ENCODE measurements at regions not wholly inside any gene's neighbourhood (a gene's known extent, or its start where the extent isn't known, plus 50 kb on each side); places are given as distances from the start of the nearest gene placed in this dataset.
A peak's percentile ranks its signal among the peaks of the same experiment; 100 is the strongest.
"Not testable (repeated sequence)": the region's sequence is repeated elsewhere in the genome, so short reads cannot be mapped to it uniquely, and the experiment has no call there.

GRCh38 chr1:228796945-228797344 is 61.7 kb downstream of the RHOU start:
- H3K4me3 ChIP-seq; H3K4me1 ChIP-seq; H3K36me3 ChIP-seq; H3K27ac ChIP-seq; H3K27me3 ChIP-seq; H3K9me3 ChIP-seq (replicated peaks): not testable (repeated sequence)
- peak in 1 of 2 experiments; percentile 14 for DNase-seq

GRCh38 chr1:228798035-228798434 is 62.8 kb downstream of the RHOU start:
- Histone ChIP-seq H3K27me3 (peaks cover 3% of the 10 kb centered on the region; the same call in 1 of the 2 replicates), H3K9me3 (replicated peaks) (0 out of 2 replicates have a peak, but pooled peaks cover 2% of the 10 kb centered on the region), H3K4me3 (no peak overlapping the region), H3K36me3 (no peaks in the 10 kb centered on the region), H3K27ac (no peak overlapping the region), H3K4me1 (peaks cover 3% of the 10 kb centered on the region; the same call in 1 of the 2 replicates)
- DNase-seq, result no peak

GRCh38 chr1:228798548-228798947 is 63.3 kb downstream of the RHOU start:
- Histone ChIP-seq H3K4me1 (no peaks in the 10 kb centered on the region), H3K27me3 (no peaks in the 10 kb centered on the region; the same call in 1 of the 2 replicates), H3K4me3 (no peak overlapping the region), H3K9me3 (replicated peaks) (0 out of 2 replicates have a peak, but pooled peaks cover 2% of the 10 kb centered on the region), H3K27ac (no peak overlapping the region), H3K36me3 (no peaks in the 10 kb centered on the region)
- DNase-seq, result no peak

GRCh38 chr1:228799924-228800323 is 64.6 kb downstream of the RHOU start:
- Histone ChIP-seq H3K4me3 (no peak overlapping the region), H3K4me1 (no peaks in the 10 kb centered on the region), H3K27me3 (no peaks in the 10 kb centered on the region), H3K9me3 (replicated peaks) (0 out of 2 replicates have a peak, but pooled peaks cover 2% of the 10 kb centered on the region), H3K36me3 (no peaks in the 10 kb centered on the region), H3K27ac (no peak overlapping the region)
- no peak for DNase-seq

- Histone ChIP-seq H3K36me3 (no peaks in the 10 kb centered on the region), H3K4me3 (no peak overlapping the region), H3K27ac (no peak overlapping the region), H3K4me1 (no peaks in the 10 kb centered on the region), H3K9me3 (replicated peaks) (0 out of 2 replicates have a peak, but pooled peaks cover 2% of the 10 kb centered on the region), H3K27me3 (peaks cover 4% of the 10 kb centered on the region; the same call in 1 of the 2 replicates)
- DNase-seq, result peak in 1 of 2 experiments; percentile 17
Measured at GRCh38 chr1:228801068-228801467, 65.8 kb downstream of the RHOU start.

- DNase-seq, result peak in 1 of 2 experiments; percentile 9
- Histone ChIP-seq H3K4me3 (no peak overlapping the region), H3K27me3 (peaks cover 4% of the 10 kb centered on the region; the same call in 1 of the 2 replicates), H3K4me1 (no peaks in the 10 kb centered on the region), H3K27ac (no peak overlapping the region), H3K9me3 (replicated peaks) (no peaks in the 10 kb centered on the region), H3K36me3 (no peaks in the 10 kb centered on the region)
Measured at GRCh38 chr1:228802386-228803220, 67.3 kb downstream of the RHOU start.

GRCh38 chr1:228803421-228803820 is 68.1 kb downstream of the RHOU start:
- no peak for DNase-seq
- Histone ChIP-seq H3K4me3 (no peak overlapping the region), H3K27me3 (peaks cover 4% of the 10 kb centered on the region; the same call in 1 of the 2 replicates), H3K4me1 (no peaks in the 10 kb centered on the region), H3K9me3 (replicated peaks) (no peaks in the 10 kb centered on the region), H3K36me3 (no peaks in the 10 kb centered on the region), H3K27ac (no peak overlapping the region)

- Histone ChIP-seq H3K27me3 (peaks cover 4% of the 10 kb centered on the region; the same call in 1 of the 2 replicates), H3K27ac (no peak overlapping the region), H3K4me3 (no peak overlapping the region), H3K36me3 (no peaks in the 10 kb centered on the region), H3K9me3 (replicated peaks) (no peaks in the 10 kb centered on the region), H3K4me1 (no peaks in the 10 kb centered on the region)
- DNase-seq, result no peak
Measured at GRCh38 chr1:228804173-228804572, 68.9 kb downstream of the RHOU start.

- no peak overlapping the region for H3K4me3 ChIP-seq
Measured at GRCh38 chr1:228804640-228805413, 69.5 kb downstream of the RHOU start.

GRCh38 chr1:228807904-228808605 is 72.8 kb downstream of the RHOU start:
- H3K9me3 ChIP-seq (replicated peaks), result no peaks in the 10 kb centered on the region
- peaks cover 4% of the 10 kb centered on the region; the same call in 1 of the 2 replicates for H3K27me3 ChIP-seq
- no peaks in the 10 kb centered on the region for H3K4me1 ChIP-seq
- no peak overlapping the region for H3K4me3 ChIP-seq
- no peak for DNase-seq
- H3K36me3 ChIP-seq, result no peaks in the 10 kb centered on the region
- H3K27ac ChIP-seq, result no peak overlapping the region

More at GRCh38 chr1:228804640-228805413, 69.5 kb downstream of the RHOU start:
- Histone ChIP-seq H3K27me3 (peaks cover 4% of the 10 kb centered on the region; the same call in 1 of the 2 replicates), H3K4me1 (no peaks in the 10 kb centered on the region), H3K36me3 (no peaks in the 10 kb centered on the region), H3K9me3 (replicated peaks) (no peaks in the 10 kb centered on the region), H3K27ac (no peak overlapping the region)
- no peak for DNase-seq

- peaks cover 6% of the 10 kb centered on the region; the same call in 1 of the 2 replicates for H3K27me3 ChIP-seq
- no peak for DNase-seq
- H3K36me3 ChIP-seq, result no peaks in the 10 kb centered on the region
- no peak overlapping the region for H3K4me3 ChIP-seq
- no peaks in the 10 kb centered on the region for H3K9me3 ChIP-seq (replicated peaks)
- no peaks in the 10 kb centered on the region for H3K4me1 ChIP-seq
- H3K27ac ChIP-seq, result no peak overlapping the region
Measured at GRCh38 chr1:228809621-228810394, 74.5 kb downstream of the RHOU start.

GRCh38 chr1:228810395-228810758 is 75.1 kb downstream of the RHOU start:
- H3K4me3 ChIP-seq, result no peak overlapping the region
- no peaks in the 10 kb centered on the region for H3K4me1 ChIP-seq
- no peaks in the 10 kb centered on the region for H3K36me3 ChIP-seq
- peaks cover 8% of the 10 kb centered on the region; the same call in 1 of the 2 replicates for H3K27me3 ChIP-seq
- no peak overlapping the region for H3K27ac ChIP-seq
- H3K9me3 ChIP-seq (replicated peaks), result no peaks in the 10 kb centered on the region
- no peak for DNase-seq

- peaks cover 5% of the 10 kb centered on the region; the same call in 1 of the 2 replicates for H3K27me3 ChIP-seq
- no peaks in the 10 kb centered on the region for H3K9me3 ChIP-seq (replicated peaks)
- H3K36me3 ChIP-seq, result no peaks in the 10 kb centered on the region
- no peak overlapping the region for H3K27ac ChIP-seq
- no peak overlapping the region for H3K4me3 ChIP-seq
- no peaks in the 10 kb centered on the region for H3K4me1 ChIP-seq
- DNase-seq, result no peak
Measured at GRCh38 chr1:228810878-228811711, 75.8 kb downstream of the RHOU start.
